Panc1 (cell line): ENCODE measurements at regions not wholly inside any gene's neighbourhood (a gene's known extent, or its start where the extent isn't known, plus 50 kb on each side); places are given as distances from the start of the nearest gene placed in this dataset.

ENCODE experiments used
- ATAC-seq: fragments of 200-7000 bp; cut with Tn5 transposase; 2 replicates; pipeline ENCODE4 v1.9.1; 2020; ENCODE audit warnings: mild to moderate bottlenecking, moderate library complexity
- BruUV-seq: library from RNA; stranded (reverse); fragments of 400-500 nt; replicated peaks from 2 replicates; lab custom pipeline; 2021; lab: Mats Ljungman, UMichigan
- CTCF ChIA-PET: fragments of 300-600 bp; sonication (Branson Sonifier 250); formaldehyde crosslinking; loops from one replicate; lab custom pipeline; 2022; ENCODE audit warnings: antibody characterized with exemption; lab: Charles Lee
- POLR2A ChIA-PET: fragments of 300-600 bp; sonication (Branson Sonifier 250); formaldehyde crosslinking; loops from one replicate; lab custom pipeline; 2022; ENCODE audit warnings: antibody characterized with exemption; lab: Charles Lee
- DNase-seq: peaks from one replicate; pipeline ENCODE4 v3.0.0-alpha.2; 2010; ENCODE audit warnings: low read depth, low spot score
- H3K27ac ChIP-seq: 2 replicates; pipeline ENCODE4 v1.5.1; 2011; ENCODE audit warnings: mild to moderate bottlenecking, low read length, inconsistent platforms
- H3K27me3 ChIP-seq: fragments of 200-500 bp; sonication (Bioruptor generic); 2 replicates; pipeline ENCODE4 v1.6.0; 2014; ENCODE audit warnings: low read length, inconsistent platforms; ENCODE audit not compliant: control insufficient read depth, insufficient read depth
- H3K36me3 ChIP-seq: fragments of 200-500 bp; sonication (Bioruptor generic); 2 replicates; pipeline ENCODE4 v1.5.1; 2014; ENCODE audit warnings: inconsistent platforms, mild to moderate bottlenecking, low read length, moderate library complexity; ENCODE audit not compliant: control insufficient read depth, insufficient read depth
- H3K4me1 ChIP-seq: 2 replicates; pipeline ENCODE4 v1.5.1; 2011; ENCODE audit warnings: inconsistent platforms, mild to moderate bottlenecking, low read length, moderate library complexity; ENCODE audit not compliant: control insufficient read depth, insufficient read depth
- H3K4me3 ChIP-seq, 2 experiments: 2 replicates each; pipeline ENCODE4 v1.5.1; 2011 to 2012; ENCODE audit warnings: low read depth in 2 of 2, low read length in 2 of 2, mild to moderate bottlenecking in 2 of 2, inconsistent platforms in 1 of 2, moderate library complexity in 1 of 2
- H3K9me3 ChIP-seq: fragments of 200-500 bp; sonication (Bioruptor generic); 2 replicates; pipeline ENCODE4 v1.5.1; 2014; ENCODE audit warnings: low read depth, mild to moderate bottlenecking, inconsistent platforms, low read length, moderate library complexity; ENCODE audit not compliant: control insufficient read depth, insufficient read depth
- POLR2AphosphoS5 ChIP-seq: IDR thresholded peaks from 2 replicates; pipeline ENCODE4 v1.6.1; 2012; ENCODE audit warnings: mild to moderate bottlenecking, low read depth, low read length, moderate library complexity
- REST ChIP-seq, 2 experiments: IDR thresholded peaks; 2 replicates each; pipeline ENCODE4 v1.6.1; 2011 to 2012; ENCODE audit warnings: low read depth in 2 of 2, control low read depth in 1 of 2, low read length in 1 of 2, mild to moderate bottlenecking in 1 of 2, moderate library complexity in 1 of 2; ENCODE audit not compliant: insufficient read depth in 1 of 2
- SIN3A ChIP-seq: IDR thresholded peaks from 2 replicates; pipeline ENCODE4 v1.6.1; 2012; ENCODE audit warnings: low read depth, mild to moderate bottlenecking, low read length, moderate library complexity, borderline replicate concordance; ENCODE audit not compliant: insufficient read depth
- TCF7L2 ChIP-seq: IDR thresholded peaks from 2 replicates; pipeline ENCODE4 v1.6.1; 2011; ENCODE audit warnings: mild to moderate bottlenecking, low read depth, low read length, inconsistent platforms
- in situ Hi-C: cut with HindIII; loops from 2 replicates; pipeline ENCODE4 v1.10.0; 2016; ENCODE audit warnings: low sequenced_read_pairs, low pct_unique_long_range_greater_than_20kb
- intact Hi-C: fragments of 100-400 bp; cut with micrococcal nuclease; formaldehyde crosslinking; loops from one replicate; pipeline ENCODE4 v1.10.0; 2022; ENCODE audit not compliant: unreplicated experiment
- TF ChIP-seq, protein P1 (sequence below): fragments of 450-650 bp; IDR thresholded peaks from 2 replicates; pipeline ENCODE4 v1.5.1; 2017; ENCODE audit warnings: mild to moderate bottlenecking

DNA sequence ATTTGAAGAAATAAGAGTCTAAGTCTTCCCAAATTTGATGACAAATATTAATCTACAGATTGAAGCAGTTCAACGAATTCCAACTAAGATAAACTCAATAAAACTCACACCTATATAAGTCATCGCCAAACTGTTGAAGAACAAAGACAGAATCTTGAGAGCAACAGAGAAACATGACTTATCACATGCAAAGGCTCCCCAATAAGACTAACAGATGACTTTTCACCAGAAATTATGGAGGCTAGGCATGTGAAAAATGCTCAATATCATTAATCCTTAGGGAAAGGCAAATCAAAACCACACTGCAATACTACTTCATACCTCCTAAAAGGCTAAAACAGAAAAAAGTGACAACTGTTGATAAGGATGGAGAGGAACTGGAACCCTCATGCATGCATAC lies 517.6 kb upstream of the SUCLG2 start:
- in situ Hi-C loops: no loop called here
- no peak for TF ChIP-seq SIN3A
- TF ChIP-seq, protein P1, sequence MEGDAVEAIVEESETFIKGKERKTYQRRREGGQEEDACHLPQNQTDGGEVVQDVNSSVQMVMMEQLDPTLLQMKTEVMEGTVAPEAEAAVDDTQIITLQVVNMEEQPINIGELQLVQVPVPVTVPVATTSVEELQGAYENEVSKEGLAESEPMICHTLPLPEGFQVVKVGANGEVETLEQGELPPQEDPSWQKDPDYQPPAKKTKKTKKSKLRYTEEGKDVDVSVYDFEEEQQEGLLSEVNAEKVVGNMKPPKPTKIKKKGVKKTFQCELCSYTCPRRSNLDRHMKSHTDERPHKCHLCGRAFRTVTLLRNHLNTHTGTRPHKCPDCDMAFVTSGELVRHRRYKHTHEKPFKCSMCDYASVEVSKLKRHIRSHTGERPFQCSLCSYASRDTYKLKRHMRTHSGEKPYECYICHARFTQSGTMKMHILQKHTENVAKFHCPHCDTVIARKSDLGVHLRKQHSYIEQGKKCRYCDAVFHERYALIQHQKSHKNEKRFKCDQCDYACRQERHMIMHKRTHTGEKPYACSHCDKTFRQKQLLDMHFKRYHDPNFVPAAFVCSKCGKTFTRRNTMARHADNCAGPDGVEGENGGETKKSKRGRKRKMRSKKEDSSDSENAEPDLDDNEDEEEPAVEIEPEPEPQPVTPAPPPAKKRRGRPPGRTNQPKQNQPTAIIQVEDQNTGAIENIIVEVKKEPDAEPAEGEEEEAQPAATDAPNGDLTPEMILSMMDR: no peak
- no peaks in the 10 kb centered on the region for H3K27me3 ChIP-seq
- ATAC-seq: no peak
- no peaks in the 10 kb centered on the region for H3K4me1 ChIP-seq
- ChIA-PET CTCF (no interaction called here), POLR2A (no interaction called here)
- no peaks in the 10 kb centered on the region for H3K9me3 ChIP-seq
- H3K4me3 ChIP-seq: no peak overlapping the region
- intact Hi-C loops: no loop called here
- no peaks in the 10 kb centered on the region for H3K36me3 ChIP-seq
- DNase-seq: no peak
- no TSS peak for BruUV-seq
- no peak overlapping the region for H3K27ac ChIP-seq

DNA sequence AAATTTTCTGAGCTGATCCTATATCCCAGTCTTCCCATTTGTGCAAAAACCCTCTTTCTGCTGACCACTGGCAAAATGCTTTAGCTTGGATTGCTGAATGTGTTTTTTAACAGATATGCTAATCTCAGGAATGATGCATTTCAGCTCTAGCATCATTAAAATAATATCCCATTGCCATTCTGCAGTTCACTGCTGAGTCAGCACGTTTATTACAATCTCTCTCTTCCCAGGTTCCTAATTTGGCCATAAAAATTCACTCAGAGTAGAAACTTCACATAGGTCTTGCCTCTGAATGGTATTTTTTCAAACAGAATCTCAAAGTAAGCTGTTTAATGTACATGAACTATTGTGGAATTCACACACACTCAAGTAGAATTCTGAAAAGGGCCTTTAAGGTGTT lies 509.6 kb upstream of the SUCLG2 start:
- intact Hi-C loops (no loop called here), in situ Hi-C loops (no loop called here)
- no peaks in the 10 kb centered on the region for H3K4me1 ChIP-seq
- H3K27ac ChIP-seq: no peak overlapping the region
- ATAC-seq: no peak
- no peaks in the 10 kb centered on the region for H3K27me3 ChIP-seq
- TF ChIP-seq REST (IDR thresholded peaks at IDR 0.05; ENCODE audit: insufficient read depth in 1 of 2, low read depth in 2 of 2, low read length in 1 of 2) (no peak), SIN3A (no peak), TCF7L2 (no peak), POLR2AphosphoS5 (no peak)
- TF ChIP-seq, protein P1: no peak
- H3K36me3 ChIP-seq: no peaks in the 10 kb centered on the region
- H3K9me3 ChIP-seq: no peaks in the 10 kb centered on the region
- ChIA-PET POLR2A (no interaction called here), CTCF (no interaction called here)
- DNase-seq: no peak
- no TSS peak for BruUV-seq
- no peak overlapping the region for H3K4me3 ChIP-seq
